ENCODE measurements at regions not wholly inside any gene's neighbourhood (a gene's known extent, or its start where the extent isn't known, plus 50 kb on each side); places are given as distances from the start of the nearest gene placed in this dataset.

DNA sequence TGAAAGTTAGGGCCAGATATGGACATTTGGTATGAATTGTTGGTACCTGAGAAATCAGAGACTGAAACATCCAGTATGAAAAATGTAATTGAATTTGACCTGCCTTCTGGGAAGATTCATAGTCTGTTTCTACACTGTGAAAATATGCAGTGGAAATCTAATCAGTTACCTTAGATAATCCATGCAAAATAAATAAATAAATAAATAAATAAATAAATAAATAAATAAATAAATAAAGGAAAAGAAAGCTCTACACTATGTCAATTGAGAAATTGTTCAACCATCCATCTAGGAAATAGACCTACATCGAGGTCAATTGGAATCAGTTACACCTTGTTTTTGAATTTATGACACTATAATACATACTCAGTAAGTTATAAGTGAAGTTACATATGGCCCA lies 252.3 kb downstream of the VGLL3 start:
- peaks cover 13% of the 10 kb centered on the region for H3K27me3 Mint-ChIP-seq (ENCODE audit: low read depth)
- no peak overlapping the region for H3K4me3 Mint-ChIP-seq (ENCODE audit: unreplicated experiment)
- H3K9me3 Mint-ChIP-seq (ENCODE audit: low read depth), result no peaks in the 10 kb centered on the region
- no peaks in the 10 kb centered on the region for H3K4me1 Mint-ChIP-seq (ENCODE audit: low read depth)
- no peak overlapping the region for H3K27ac Mint-ChIP-seq (ENCODE audit: unreplicated experiment)
- DNase-seq (ENCODE audit: low spot score), result no peak
- H3K36me3 Mint-ChIP-seq (ENCODE audit: low read depth), result no peaks in the 10 kb centered on the region
- TF ChIP-seq, protein P1, sequence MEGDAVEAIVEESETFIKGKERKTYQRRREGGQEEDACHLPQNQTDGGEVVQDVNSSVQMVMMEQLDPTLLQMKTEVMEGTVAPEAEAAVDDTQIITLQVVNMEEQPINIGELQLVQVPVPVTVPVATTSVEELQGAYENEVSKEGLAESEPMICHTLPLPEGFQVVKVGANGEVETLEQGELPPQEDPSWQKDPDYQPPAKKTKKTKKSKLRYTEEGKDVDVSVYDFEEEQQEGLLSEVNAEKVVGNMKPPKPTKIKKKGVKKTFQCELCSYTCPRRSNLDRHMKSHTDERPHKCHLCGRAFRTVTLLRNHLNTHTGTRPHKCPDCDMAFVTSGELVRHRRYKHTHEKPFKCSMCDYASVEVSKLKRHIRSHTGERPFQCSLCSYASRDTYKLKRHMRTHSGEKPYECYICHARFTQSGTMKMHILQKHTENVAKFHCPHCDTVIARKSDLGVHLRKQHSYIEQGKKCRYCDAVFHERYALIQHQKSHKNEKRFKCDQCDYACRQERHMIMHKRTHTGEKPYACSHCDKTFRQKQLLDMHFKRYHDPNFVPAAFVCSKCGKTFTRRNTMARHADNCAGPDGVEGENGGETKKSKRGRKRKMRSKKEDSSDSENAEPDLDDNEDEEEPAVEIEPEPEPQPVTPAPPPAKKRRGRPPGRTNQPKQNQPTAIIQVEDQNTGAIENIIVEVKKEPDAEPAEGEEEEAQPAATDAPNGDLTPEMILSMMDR (IDR thresholded peaks at IDR 0.05), result no peak

DNA sequence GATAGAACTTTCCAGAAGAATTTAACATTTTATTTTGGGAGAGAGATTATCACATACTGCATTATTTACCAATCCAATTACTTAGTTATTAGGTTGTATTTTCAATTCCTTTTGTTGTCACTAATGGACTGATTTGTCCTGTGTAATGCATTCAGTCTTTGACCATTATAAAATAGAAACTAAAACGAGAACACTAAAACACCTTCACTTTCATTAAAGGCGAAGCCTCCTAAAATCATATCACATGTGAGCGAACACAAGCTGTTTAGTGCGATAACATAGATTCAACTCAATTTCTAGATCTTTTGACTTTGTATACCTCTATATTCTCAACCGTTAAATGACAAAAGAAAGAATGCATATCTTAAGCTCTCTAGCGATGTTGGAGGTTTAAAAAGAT lies 253.4 kb downstream of the VGLL3 start:
- peaks cover 3% of the 10 kb centered on the region for H3K9me3 Mint-ChIP-seq (ENCODE audit: low read depth)
- H3K4me1 Mint-ChIP-seq (ENCODE audit: low read depth), result no peaks in the 10 kb centered on the region
- no peaks in the 10 kb centered on the region for H3K36me3 Mint-ChIP-seq (ENCODE audit: low read depth)
- DNase-seq (ENCODE audit: low spot score), result no peak
- TF ChIP-seq, protein P1 (IDR thresholded peaks at IDR 0.05), result no peak
- H3K27me3 Mint-ChIP-seq (ENCODE audit: low read depth), result peaks cover 6% of the 10 kb centered on the region
- H3K27ac Mint-ChIP-seq (ENCODE audit: unreplicated experiment), result no peak overlapping the region
- no peak overlapping the region for H3K4me3 Mint-ChIP-seq (ENCODE audit: unreplicated experiment)

DNA sequence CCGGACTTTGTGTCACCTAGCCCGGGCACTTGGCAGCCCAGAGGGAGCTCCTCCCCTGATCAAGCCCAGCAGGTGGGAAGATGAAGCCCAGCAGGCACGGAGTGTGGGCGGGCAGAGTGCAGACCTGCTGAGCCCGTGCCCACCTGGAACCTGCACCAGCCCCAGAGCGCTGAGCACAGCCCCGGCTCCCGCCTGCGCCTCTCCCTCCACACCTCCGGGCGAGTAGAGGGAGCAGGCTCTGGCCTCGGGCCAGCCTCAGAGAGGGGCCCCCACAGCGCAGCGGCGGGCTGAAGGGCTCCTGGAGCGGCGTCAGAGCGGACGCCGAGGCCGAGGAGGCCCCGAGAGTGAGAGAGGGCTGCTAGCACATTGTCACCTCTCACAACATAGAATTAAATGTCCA lies 257.7 kb downstream of the VGLL3 start:
- no peaks in the 10 kb centered on the region for H3K36me3 Mint-ChIP-seq (ENCODE audit: low read depth)
- H3K4me3 Mint-ChIP-seq (ENCODE audit: unreplicated experiment), result no peak overlapping the region
- TF ChIP-seq, protein P1 (IDR thresholded peaks at IDR 0.05), result no peak
- no peak overlapping the region for H3K27ac Mint-ChIP-seq (ENCODE audit: unreplicated experiment)
- no peaks in the 10 kb centered on the region for H3K4me1 Mint-ChIP-seq (ENCODE audit: low read depth)
- H3K9me3 Mint-ChIP-seq (ENCODE audit: low read depth), result peaks cover 3% of the 10 kb centered on the region
- peaks cover 5% of the 10 kb centered on the region for H3K27me3 Mint-ChIP-seq (ENCODE audit: low read depth)
- DNase-seq (ENCODE audit: low spot score), result no peak

DNA sequence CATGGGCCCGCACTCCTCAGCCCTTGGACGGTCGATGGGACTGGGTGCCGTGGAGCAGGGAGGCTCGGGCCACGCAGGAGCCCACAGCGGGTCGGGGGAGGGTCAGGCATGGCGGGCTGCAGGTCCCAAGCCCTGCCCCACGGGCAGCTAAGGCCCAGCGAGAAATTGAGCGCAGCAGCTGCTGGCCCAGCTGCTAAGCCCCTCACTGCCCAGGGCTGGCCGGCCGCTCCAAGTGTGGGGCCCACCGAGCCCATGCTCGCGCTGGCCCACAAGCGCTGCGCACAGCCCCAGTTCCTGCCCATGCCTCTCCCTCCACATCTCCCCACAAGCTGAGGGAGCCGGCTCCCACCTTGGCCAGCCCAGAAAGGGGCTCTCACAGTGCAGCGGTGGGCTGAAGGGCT lies 259.4 kb downstream of the VGLL3 start:
- DNase-seq (ENCODE audit: low spot score), result no peak
- TF ChIP-seq, protein P1 (IDR thresholded peaks at IDR 0.05), result no peak
- Mint-ChIP-seq H3K4me3 (ENCODE audit: unreplicated experiment) (no peak overlapping the region), H3K4me1 (ENCODE audit: low read depth) (no peaks in the 10 kb centered on the region), H3K27me3 (ENCODE audit: low read depth) (peaks cover 9% of the 10 kb centered on the region), H3K9me3 (ENCODE audit: low read depth) (peaks cover 3% of the 10 kb centered on the region), H3K27ac (ENCODE audit: unreplicated experiment) (no peak overlapping the region), H3K36me3 (ENCODE audit: low read depth) (no peaks in the 10 kb centered on the region)

DNA sequence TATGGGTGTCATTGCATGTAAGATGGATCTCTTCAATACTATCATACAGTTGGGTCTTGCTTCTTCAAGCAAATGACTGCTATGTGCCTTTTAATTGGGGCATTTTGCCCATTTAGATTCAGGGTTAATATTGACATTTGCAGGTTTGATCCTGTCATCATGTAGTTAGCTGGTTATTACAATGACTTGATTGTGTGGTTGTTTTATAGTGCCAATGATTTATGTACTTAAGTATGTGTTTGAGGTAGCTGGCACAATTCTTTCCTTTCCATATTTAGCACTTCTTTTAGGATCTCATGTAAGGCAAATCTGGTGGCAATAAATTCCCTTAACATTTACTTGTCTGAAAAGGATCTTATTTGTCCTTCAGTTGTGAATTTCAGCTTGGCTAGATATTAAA lies 267.5 kb downstream of the VGLL3 start:
- H3K27ac Mint-ChIP-seq (ENCODE audit: unreplicated experiment), result no peak overlapping the region

More for the DNA sequence above, 267.5 kb downstream of the VGLL3 start:
- Mint-ChIP-seq H3K27me3 (ENCODE audit: low read depth) (peaks cover 15% of the 10 kb centered on the region), H3K9me3 (ENCODE audit: low read depth) (no peaks in the 10 kb centered on the region), H3K36me3 (ENCODE audit: low read depth) (no peaks in the 10 kb centered on the region), H3K4me1 (ENCODE audit: low read depth) (no peaks in the 10 kb centered on the region), H3K4me3 (ENCODE audit: unreplicated experiment) (no peak overlapping the region)
- TF ChIP-seq, protein P1 (IDR thresholded peaks at IDR 0.05), result no peak
- no peak for DNase-seq (ENCODE audit: low spot score)
